SW 1271 (cell line): ENCODE measurements at regions not wholly inside any gene's neighbourhood (a gene's known extent, or its start where the extent isn't known, plus 50 kb on each side); places are given as distances from the start of the nearest gene placed in this dataset.

Source experiments
- DNase-seq, 2 experiments: peaks; one replicate each; lab custom pipeline; 2025; lab: John Stamatoyannopoulos, UW

GRCh38 chr2:136468799-136469369 is 296.5 kb upstream of the THSD7B start:
- DNase-seq = no peak

- DNase-seq = no peak
Observed at GRCh38 chr2:136452528-136452927, 312.8 kb upstream of the THSD7B start.

- no peak for DNase-seq
Observed at GRCh38 chr2:136448986-136449780, 316.2 kb upstream of the THSD7B start.

GRCh38 chr2:136448432-136448831 is 316.9 kb upstream of the THSD7B start:
- no peak for DNase-seq

- DNase-seq = no peak
Observed at GRCh38 chr2:136444323-136444722, 321.0 kb upstream of the THSD7B start.

GRCh38 chr2:136443661-136444060 is 321.7 kb upstream of the THSD7B start:
- DNase-seq = no peak

- DNase-seq = no peak
Observed at GRCh38 chr2:136441979-136442714, 323.2 kb upstream of the THSD7B start.

- DNase-seq = no peak
Observed at GRCh38 chr2:136439064-136439676, 321.2 kb upstream of the CXCR4 start.

GRCh38 chr2:136437461-136437860 is 319.5 kb upstream of the CXCR4 start:
- no peak for DNase-seq

- no peak for DNase-seq
Observed at GRCh38 chr2:136436936-136437335, 319.0 kb upstream of the CXCR4 start.

- no peak for DNase-seq
Observed at GRCh38 chr2:136434251-136434715, 316.3 kb upstream of the CXCR4 start.

GRCh38 chr2:136433261-136433660 is 315.3 kb upstream of the CXCR4 start:
- DNase-seq = no peak

- DNase-seq = no peak
Observed at GRCh38 chr2:136424112-136424511, 306.2 kb upstream of the CXCR4 start.

GRCh38 chr2:136423516-136423996 is 305.6 kb upstream of the CXCR4 start:
- peak in 1 of 2 experiments; percentile 51 for DNase-seq

- DNase-seq = no peak
Observed at GRCh38 chr2:136422512-136422911, 304.6 kb upstream of the CXCR4 start.

GRCh38 chr2:136420346-136420745 is 302.4 kb upstream of the CXCR4 start:
- no peak for DNase-seq

GRCh38 chr2:136411946-136412345 is 294.0 kb upstream of the CXCR4 start:
- DNase-seq = no peak

GRCh38 chr2:136410673-136411072 is 292.7 kb upstream of the CXCR4 start:
- DNase-seq = no peak

GRCh38 chr2:136408795-136409194 is 290.8 kb upstream of the CXCR4 start:
- DNase-seq = no peak

- no peak for DNase-seq
Observed at GRCh38 chr2:136407952-136408318, 290.0 kb upstream of the CXCR4 start.

GRCh38 chr2:136407117-136407951 is 289.4 kb upstream of the CXCR4 start:
- no peak for DNase-seq
